Left ventricle myocardium inferior (tissue), 1 donor: ENCODE measurements at regions not wholly inside any gene's neighbourhood (a gene's known extent, or its start where the extent isn't known, plus 50 kb on each side); places are given as distances from the start of the nearest gene placed in this dataset.

Source experiments
- DNase-seq: peaks from one replicate; pipeline ENCODE4 v3.0.0-alpha.2; 2020
- H3K27ac ChIP-seq: fragments of 200-600 bp; replicated peaks from 2 replicates; pipeline ENCODE4 v1.8.0; 2021
- H3K27me3 ChIP-seq: fragments of 200-600 bp; 2 replicates; pipeline ENCODE4 v1.8.0; 2021; ENCODE audit warnings: low read depth
- H3K36me3 ChIP-seq: fragments of 200-600 bp; 2 replicates; pipeline ENCODE4 v1.8.0; 2021
- H3K4me1 ChIP-seq: fragments of 200-600 bp; 2 replicates; pipeline ENCODE4 v1.8.0; 2021
- H3K4me3 ChIP-seq: fragments of 200-600 bp; 2 replicates; pipeline ENCODE4 v1.8.0; 2021; ENCODE audit warnings: mild to moderate bottlenecking, moderate library complexity
- H3K9me3 ChIP-seq: fragments of 200-600 bp; replicated peaks from 2 replicates; pipeline ENCODE4 v1.8.0; 2021
- intact Hi-C: fragments of 100-400 bp; cut with micrococcal nuclease; formaldehyde crosslinking; loops from one replicate; pipeline ENCODE4 v1.11.0; 2022
- TF ChIP-seq, protein P1 (sequence below): fragments of 200-600 bp; IDR thresholded peaks from 2 replicates; pipeline ENCODE4 v1.8.0; 2021; ENCODE audit warnings: antibody characterized with exemption, mild to moderate bottlenecking, borderline replicate concordance
- donor health status: DM: no; HTN: yes; CAD: no; lungs with severe emphysema.

DNA sequence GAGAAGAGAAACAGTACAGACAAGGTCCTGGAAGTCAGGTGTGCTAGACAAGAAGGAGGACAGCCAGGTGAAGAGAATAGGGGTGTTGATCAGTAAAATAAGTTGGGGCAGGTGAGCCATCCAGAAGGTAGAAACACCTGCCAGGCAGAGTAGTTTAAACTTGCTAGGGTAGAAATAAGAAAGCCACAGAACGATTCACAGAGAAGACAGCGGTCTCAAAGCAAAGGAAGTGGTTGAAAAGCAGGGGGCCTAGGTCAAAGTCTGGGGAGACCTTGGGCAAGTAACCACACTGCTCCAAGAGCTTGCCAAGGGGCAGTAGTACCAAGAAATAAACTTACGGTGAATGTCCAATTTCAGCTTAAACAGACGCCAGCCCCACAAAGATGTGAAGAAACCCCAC, 116.6 kb upstream of the PROX1 start:
- intact Hi-C loops, result no loop called here
- Histone ChIP-seq H3K27me3 (no peaks in the 10 kb centered on the region), H3K27ac (no peak overlapping the region), H3K36me3 (no peaks in the 10 kb centered on the region), H3K4me1 (no peaks in the 10 kb centered on the region), H3K9me3 (no peaks in the 10 kb centered on the region), H3K4me3 (no peak overlapping the region)
- DNase-seq, result no peak
- TF ChIP-seq, protein P1, sequence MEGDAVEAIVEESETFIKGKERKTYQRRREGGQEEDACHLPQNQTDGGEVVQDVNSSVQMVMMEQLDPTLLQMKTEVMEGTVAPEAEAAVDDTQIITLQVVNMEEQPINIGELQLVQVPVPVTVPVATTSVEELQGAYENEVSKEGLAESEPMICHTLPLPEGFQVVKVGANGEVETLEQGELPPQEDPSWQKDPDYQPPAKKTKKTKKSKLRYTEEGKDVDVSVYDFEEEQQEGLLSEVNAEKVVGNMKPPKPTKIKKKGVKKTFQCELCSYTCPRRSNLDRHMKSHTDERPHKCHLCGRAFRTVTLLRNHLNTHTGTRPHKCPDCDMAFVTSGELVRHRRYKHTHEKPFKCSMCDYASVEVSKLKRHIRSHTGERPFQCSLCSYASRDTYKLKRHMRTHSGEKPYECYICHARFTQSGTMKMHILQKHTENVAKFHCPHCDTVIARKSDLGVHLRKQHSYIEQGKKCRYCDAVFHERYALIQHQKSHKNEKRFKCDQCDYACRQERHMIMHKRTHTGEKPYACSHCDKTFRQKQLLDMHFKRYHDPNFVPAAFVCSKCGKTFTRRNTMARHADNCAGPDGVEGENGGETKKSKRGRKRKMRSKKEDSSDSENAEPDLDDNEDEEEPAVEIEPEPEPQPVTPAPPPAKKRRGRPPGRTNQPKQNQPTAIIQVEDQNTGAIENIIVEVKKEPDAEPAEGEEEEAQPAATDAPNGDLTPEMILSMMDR, result no peak

DNA sequence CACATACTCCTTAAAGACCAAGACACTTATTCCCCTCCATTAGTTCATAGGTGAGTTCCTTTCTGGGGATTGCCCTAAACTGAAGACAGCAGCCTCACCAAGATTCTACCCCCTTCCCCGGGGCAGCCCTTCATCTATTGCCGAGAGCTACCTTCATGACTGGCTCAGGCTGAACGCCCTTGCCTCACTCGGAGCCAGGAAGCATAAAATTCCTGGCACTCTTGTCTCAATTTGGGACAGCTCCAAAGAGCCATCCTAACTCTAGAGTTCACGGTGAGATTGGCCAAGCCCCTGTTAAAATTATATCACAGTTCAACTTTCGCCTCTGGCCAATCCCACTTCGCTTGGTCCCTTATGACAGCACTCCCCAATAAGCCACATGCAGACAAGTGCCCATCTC, 113.0 kb upstream of the PROX1 start:
- TF ChIP-seq, protein P1, result no peak
- no peak for DNase-seq
- no peak overlapping the region for H3K27ac ChIP-seq
- no peak overlapping the region for H3K4me3 ChIP-seq
- H3K36me3 ChIP-seq, result no peaks in the 10 kb centered on the region
- no peaks in the 10 kb centered on the region for H3K4me1 ChIP-seq
- no peaks in the 10 kb centered on the region for H3K27me3 ChIP-seq
- intact Hi-C loops, result no loop called here
- no peaks in the 10 kb centered on the region for H3K9me3 ChIP-seq

DNA sequence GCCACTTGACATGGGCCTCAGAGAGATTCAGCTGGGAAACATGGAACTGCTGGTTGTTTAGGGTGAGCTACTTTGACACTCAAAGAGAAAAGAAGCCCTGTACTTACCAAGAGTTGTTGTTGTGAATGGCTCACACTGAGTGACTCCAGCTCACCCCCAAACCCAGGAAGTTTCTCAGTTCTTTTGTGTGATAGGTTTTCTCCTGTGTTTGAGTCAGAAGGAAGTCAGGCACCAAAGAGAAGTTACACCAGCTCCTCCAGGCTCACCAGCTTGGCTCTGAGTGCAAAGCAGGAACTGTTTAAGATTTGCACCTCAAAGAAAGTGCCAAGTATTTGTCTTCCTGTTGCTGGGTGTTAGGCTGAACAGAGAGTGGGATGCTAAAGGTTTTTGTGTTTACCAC, 111.2 kb upstream of the PROX1 start:
- TF ChIP-seq, protein P1, result no peak
- Histone ChIP-seq H3K4me3 (no peak overlapping the region), H3K9me3 (no peaks in the 10 kb centered on the region), H3K4me1 (no peaks in the 10 kb centered on the region), H3K36me3 (no peaks in the 10 kb centered on the region), H3K27ac (no peak overlapping the region), H3K27me3 (no peaks in the 10 kb centered on the region)
- intact Hi-C loops, result no loop called here
- no peak for DNase-seq

DNA sequence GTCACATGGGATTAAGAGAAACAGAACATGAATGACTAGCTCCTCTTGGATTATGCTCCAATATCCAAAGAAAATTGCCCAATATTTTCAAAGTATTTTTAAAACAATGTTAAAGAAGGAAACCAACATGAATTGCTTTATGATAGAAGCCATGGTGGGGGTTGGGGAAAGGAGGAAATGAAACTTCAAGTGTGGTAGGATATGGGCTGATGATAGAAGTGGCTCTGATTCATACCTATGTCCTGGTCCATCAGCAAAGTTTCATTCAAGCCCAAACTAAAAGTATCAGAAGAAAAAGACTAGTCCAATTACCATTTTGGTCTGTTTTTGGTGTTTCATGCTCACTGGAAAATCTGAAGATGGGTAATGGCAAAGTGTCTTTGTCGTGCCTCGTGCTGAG, 104.2 kb upstream of the PROX1 start:
- intact Hi-C loops, result no loop called here
- TF ChIP-seq, protein P1, result no peak

DNA sequence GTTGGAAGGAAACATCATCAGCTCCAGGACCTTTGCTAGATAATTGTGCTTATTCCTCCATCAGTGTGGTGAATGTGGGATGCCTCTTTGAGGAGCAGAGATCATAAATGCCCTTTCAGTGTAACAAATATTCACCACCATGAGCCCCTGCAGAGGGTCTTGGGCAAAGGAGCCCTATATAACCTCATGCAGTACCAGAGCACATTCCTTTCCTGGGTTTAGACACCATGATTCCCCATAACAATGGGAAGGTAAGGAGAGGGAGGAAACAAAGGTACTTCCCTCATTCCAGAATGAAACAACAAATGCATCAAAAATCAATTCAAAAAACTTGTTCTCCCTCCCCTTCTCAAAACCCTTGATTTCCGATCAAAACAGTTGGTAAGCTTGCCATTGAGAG, 103.4 kb upstream of the PROX1 start:
- Histone ChIP-seq H3K4me1 (no peaks in the 10 kb centered on the region), H3K9me3 (no peaks in the 10 kb centered on the region), H3K36me3 (no peaks in the 10 kb centered on the region), H3K4me3 (no peak overlapping the region), H3K27ac (no peak overlapping the region), H3K27me3 (no peaks in the 10 kb centered on the region)
- TF ChIP-seq, protein P1, result no peak
- DNase-seq, result no peak
- intact Hi-C loops, result no loop called here

More for the DNA sequence above, 104.2 kb upstream of the PROX1 start:
- no peak for DNase-seq
- H3K27me3 ChIP-seq, result no peaks in the 10 kb centered on the region
- no peaks in the 10 kb centered on the region for H3K9me3 ChIP-seq
- H3K27ac ChIP-seq, result no peak overlapping the region
- no peaks in the 10 kb centered on the region for H3K36me3 ChIP-seq
- H3K4me1 ChIP-seq, result no peaks in the 10 kb centered on the region
- H3K4me3 ChIP-seq, result no peak overlapping the region

DNA sequence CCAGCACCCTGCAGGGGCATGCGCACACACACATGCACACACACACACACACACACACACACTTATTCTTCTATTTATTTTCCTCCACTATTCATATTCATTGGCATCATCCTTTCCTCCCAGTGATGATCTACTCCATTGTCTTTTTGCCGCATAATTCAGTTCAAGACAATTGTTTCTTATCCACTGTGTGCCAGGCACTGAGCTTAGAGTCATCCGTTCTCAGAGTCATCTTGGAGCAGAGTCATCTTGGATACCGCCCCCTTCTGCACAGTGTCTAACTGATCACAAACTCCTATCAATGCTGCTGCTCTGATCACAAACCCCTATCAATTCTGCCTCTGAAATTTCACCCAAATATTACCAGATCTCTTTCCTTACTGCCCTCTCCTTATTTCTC, 102.8 kb upstream of the PROX1 start:
- DNase-seq, result no peak
- H3K27me3 ChIP-seq, result no peaks in the 10 kb centered on the region
- H3K27ac ChIP-seq, result no peak overlapping the region
- no peaks in the 10 kb centered on the region for H3K36me3 ChIP-seq
- intact Hi-C loops, result no loop called here
- H3K9me3 ChIP-seq, result no peaks in the 10 kb centered on the region
- H3K4me3 ChIP-seq, result no peak overlapping the region
- TF ChIP-seq, protein P1, result no peak
- no peaks in the 10 kb centered on the region for H3K4me1 ChIP-seq
